Adrenal gland (tissue), 9 donors: ENCODE measurements at regions not wholly inside any gene's neighbourhood (a gene's known extent, or its start where the extent isn't known, plus 50 kb on each side); places are given as distances from the start of the nearest gene placed in this dataset.

Source experiments
- DNase-seq, 7 donors: peaks; one replicate each; pipeline ENCODE4 v3.0.0-alpha.2; 2019 to 2020
- H3K27ac ChIP-seq, 5 donors: fragments of 200-600 bp; sonication (generic) in 4 of 5; 1 replicate in 3 of 5; 2 replicates in 2 of 5; pipeline versions ENCODE4 v1.5.1 to v1.8.0; 2016 to 2020; ENCODE audit warnings: mild to moderate bottlenecking in 1 of 5
- H3K27me3 ChIP-seq: fragments of 200-600 bp; 2 replicates; pipeline ENCODE4 v1.8.0; 2021
- H3K36me3 ChIP-seq, 2 donors: fragments of 200-600 bp; replicated peaks in 1 of 2; 1 replicate in 1 of 2; 2 replicates in 1 of 2; pipeline versions ENCODE4 v1.5.1 to v1.8.0; 2018 to 2022
- H3K4me1 ChIP-seq, 2 donors: fragments of 200-600 bp; replicated peaks in 1 of 2; 1 replicate in 1 of 2; 2 replicates in 1 of 2; pipeline versions ENCODE4 v1.5.1 to v1.8.0; 2018 to 2021
- H3K4me3 ChIP-seq, 4 donors: fragments of 200-600 bp; sonication (generic) in 3 of 4; one replicate each; pipeline ENCODE4 v1.5.1; 2016 to 2018
- H3K9me3 ChIP-seq, 3 donors: fragments of 200-600 bp; sonication (generic) in 1 of 3; replicated peaks in 1 of 3; 1 replicate in 2 of 3; 2 replicates in 1 of 3; pipeline versions ENCODE4 v1.5.1 to v1.8.0; 2016 to 2021
- POLR2A ChIP-seq, 2 donors: fragments of 450-650 bp; IDR thresholded peaks; one replicate each; pipeline ENCODE4 v1.6.1; 2017; ENCODE audit warnings: antibody characterized with exemption in 2 of 2, mild to moderate bottlenecking in 2 of 2, moderate library complexity in 1 of 2
- WGBS, 4 donors: extraction: QIAGEN DNeasy Blood & Tissue Kit in 2 of 4; methylation state at CpG; one replicate each; pipeline versions ENCODE4 v1.1.5 to v1.1.7; 2013 to 2017; 5-methylcytosine and 5-hydroxymethylcytosine counted together
- intact Hi-C, 2 donors: fragments of 100-400 bp; cut with DNase I; formaldehyde crosslinking; loops; one replicate each; pipeline versions ENCODE4 v1.14.1 to v1.15.0; 2022 to 2023
- TF ChIP-seq, protein P1 (sequence below), 6 experiments: fragments of 450-650 bp in 4 of 6; fragments of 200-600 bp in 2 of 6; sonication (generic) in 1 of 6; IDR thresholded peaks; 1 replicate in 5 of 6; 2 replicates in 1 of 6; pipeline versions ENCODE4 v1.5.1 to v1.8.0; 2016 to 2021; ENCODE audit warnings: antibody characterized with exemption in 6 of 6, mild to moderate bottlenecking in 2 of 6, moderate library complexity in 1 of 6
- donor health status: healthy with polysubstance abuse.
- donor health status: Bipolar disorder and iron deficiency.
- donor health status: DM: yes; HTN: yes; CAD: no.
- donor health status: DM: no; HTN: no; CAD: no.
- donor health status: DM: no; HTN: no; CAD: no.

DNA sequence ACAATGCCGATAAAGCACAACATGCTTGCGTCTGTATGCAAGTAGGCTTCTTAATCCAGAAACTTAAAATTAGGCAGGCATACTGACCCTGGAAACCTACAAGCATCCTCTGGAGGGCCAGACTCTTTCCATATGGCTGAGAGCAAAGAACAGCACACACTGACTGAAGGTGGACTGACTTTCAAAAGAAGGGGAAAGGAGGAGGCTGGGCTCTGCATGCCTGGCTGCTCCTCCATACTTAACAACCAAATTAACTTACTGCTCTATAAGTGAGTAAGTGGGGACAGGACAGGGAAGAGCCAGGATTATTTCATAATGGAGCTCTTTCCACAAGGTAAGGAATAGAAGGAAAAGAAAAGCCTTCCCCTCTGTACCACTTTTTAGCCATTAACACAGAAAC, 55.9 kb upstream of the ATP8A1 start:
- no peaks in the 10 kb centered on the region for H3K4me1 ChIP-seq
- H3K9me3 ChIP-seq = no peaks in the 10 kb centered on the region
- intact Hi-C loops = no loop called here
- no peak overlapping the region for H3K4me3 ChIP-seq
- TF ChIP-seq, protein P1, sequence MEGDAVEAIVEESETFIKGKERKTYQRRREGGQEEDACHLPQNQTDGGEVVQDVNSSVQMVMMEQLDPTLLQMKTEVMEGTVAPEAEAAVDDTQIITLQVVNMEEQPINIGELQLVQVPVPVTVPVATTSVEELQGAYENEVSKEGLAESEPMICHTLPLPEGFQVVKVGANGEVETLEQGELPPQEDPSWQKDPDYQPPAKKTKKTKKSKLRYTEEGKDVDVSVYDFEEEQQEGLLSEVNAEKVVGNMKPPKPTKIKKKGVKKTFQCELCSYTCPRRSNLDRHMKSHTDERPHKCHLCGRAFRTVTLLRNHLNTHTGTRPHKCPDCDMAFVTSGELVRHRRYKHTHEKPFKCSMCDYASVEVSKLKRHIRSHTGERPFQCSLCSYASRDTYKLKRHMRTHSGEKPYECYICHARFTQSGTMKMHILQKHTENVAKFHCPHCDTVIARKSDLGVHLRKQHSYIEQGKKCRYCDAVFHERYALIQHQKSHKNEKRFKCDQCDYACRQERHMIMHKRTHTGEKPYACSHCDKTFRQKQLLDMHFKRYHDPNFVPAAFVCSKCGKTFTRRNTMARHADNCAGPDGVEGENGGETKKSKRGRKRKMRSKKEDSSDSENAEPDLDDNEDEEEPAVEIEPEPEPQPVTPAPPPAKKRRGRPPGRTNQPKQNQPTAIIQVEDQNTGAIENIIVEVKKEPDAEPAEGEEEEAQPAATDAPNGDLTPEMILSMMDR (IDR thresholded peaks at IDR 0.05) = no peak
- no peak for TF ChIP-seq POLR2A (IDR thresholded peaks at IDR 0.05)
- DNase-seq = no peak
- H3K27me3 ChIP-seq = no peaks in the 10 kb centered on the region
- H3K36me3 ChIP-seq = no peaks in the 10 kb centered on the region
- no peak overlapping the region for H3K27ac ChIP-seq
- WGBS, 4 donors = 40 to 90% (median 55%) methylated on average over 2 of the region's 2 CpGs

DNA sequence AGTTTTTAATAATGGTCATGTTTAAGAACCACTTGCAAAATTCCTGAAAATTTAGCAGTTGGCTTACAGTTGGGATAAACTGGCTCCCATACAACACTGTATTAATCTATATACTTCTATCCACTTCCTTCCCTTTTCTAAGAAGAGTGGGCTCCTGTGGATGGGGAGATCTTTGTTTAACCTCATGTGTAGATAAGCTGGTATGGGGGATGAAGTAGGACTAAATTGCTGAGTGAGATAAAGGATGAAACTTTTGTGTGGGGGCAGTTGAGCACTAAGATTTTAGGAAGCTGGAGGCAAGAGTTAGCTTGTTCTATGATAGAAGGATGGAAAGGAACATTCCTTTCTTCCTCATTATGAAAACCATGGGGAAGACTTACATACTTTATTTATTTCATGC, 54.6 kb upstream of the ATP8A1 start:
- DNase-seq = no peak
- TF ChIP-seq, protein P1 (IDR thresholded peaks at IDR 0.05) = no peak
- no peak for TF ChIP-seq POLR2A (IDR thresholded peaks at IDR 0.05)
- no peak overlapping the region for H3K27ac ChIP-seq
- no peaks in the 10 kb centered on the region for H3K27me3 ChIP-seq
- no peaks in the 10 kb centered on the region for H3K36me3 ChIP-seq
- H3K4me3 ChIP-seq = no peak overlapping the region
- no peaks in the 10 kb centered on the region for H3K4me1 ChIP-seq
- intact Hi-C loops = no loop called here
- no peaks in the 10 kb centered on the region for H3K9me3 ChIP-seq

DNA sequence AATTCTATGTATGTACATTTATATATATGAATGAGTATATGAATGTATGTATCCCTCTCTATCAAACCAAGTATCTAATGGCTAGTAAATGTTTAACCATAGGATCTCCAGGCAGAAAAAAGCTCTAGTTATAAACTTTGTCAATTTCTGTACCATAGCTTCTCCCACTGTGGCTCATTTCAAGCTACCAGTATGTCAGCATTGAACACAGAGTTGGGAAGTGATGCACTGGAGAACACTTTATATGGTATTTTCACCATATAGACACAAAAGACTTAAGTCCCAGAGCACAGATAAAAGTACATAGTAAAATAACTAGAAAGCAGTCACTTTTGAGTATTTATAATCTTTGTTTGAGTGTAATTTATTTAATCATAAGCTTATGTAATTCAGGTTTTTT, 53.9 kb upstream of the ATP8A1 start:
- H3K9me3 ChIP-seq = no peaks in the 10 kb centered on the region
- H3K4me1 ChIP-seq = no peaks in the 10 kb centered on the region
- no peak overlapping the region for H3K27ac ChIP-seq
- no peak overlapping the region for H3K4me3 ChIP-seq
- no peak for DNase-seq
- H3K36me3 ChIP-seq = no peaks in the 10 kb centered on the region
- H3K27me3 ChIP-seq = no peaks in the 10 kb centered on the region
- TF ChIP-seq, protein P1 (IDR thresholded peaks at IDR 0.05) = no peak
- TF ChIP-seq POLR2A (IDR thresholded peaks at IDR 0.05) = no peak
- intact Hi-C loops = no loop called here

DNA sequence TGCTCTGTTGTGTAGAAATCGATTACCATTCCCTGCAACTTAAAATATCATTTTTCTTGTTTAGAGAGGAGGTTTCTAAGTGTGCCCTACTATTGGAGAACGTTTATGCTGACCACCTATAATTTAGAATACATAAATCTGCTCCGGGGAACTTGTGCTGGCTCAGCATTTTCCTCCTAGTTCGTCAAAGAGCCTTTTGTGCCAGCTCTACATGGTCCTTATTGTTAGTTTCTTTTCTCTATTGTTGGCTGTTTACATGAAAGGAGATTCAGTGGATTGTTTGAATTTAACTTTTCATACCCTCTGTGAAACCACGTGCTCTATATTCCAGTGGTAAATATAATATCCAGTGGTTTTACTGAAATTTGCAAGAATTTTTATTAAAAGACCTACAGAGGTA, 53.4 kb upstream of the ATP8A1 start:
- Histone ChIP-seq H3K27me3 (no peaks in the 10 kb centered on the region), H3K36me3 (no peaks in the 10 kb centered on the region), H3K27ac (no peak overlapping the region), H3K9me3 (no peaks in the 10 kb centered on the region), H3K4me1 (no peaks in the 10 kb centered on the region), H3K4me3 (no peak overlapping the region)
- TF ChIP-seq, protein P1 (IDR thresholded peaks at IDR 0.05) = no peak
- TF ChIP-seq POLR2A (IDR thresholded peaks at IDR 0.05) = no peak
- intact Hi-C loops = no loop called here
- WGBS, 4 donors = 40 to 53% (median 46%) methylated on average over 5 of the region's 5 CpGs
- no peak for DNase-seq
